Activated B cell treated with CpG ODN at 0.5 μM for 24 hours (primary cell): ENCODE measurements at regions not wholly inside any gene's neighbourhood (a gene's known extent, or its start where the extent isn't known, plus 50 kb on each side); places are given as distances from the start of the nearest gene placed in this dataset.

Experiments used
- ATAC-seq: fragments of 200-7000 bp; cut with Tn5 transposase; one replicate; pipeline ENCODE4 v1.10.0; 2021; ENCODE audit warnings: low read depth, mild to moderate bottlenecking, moderate library complexity
- CTCF ChIA-PET: fragments of 350-600 bp; sonication (Branson Sonifier 250); formaldehyde crosslinking; loops from one replicate; lab custom pipeline; 2021; ENCODE audit warnings: antibody characterized with exemption; lab: Charles Lee
- POLR2A ChIA-PET: fragments of 350-600 bp; sonication (Branson Sonifier 250); formaldehyde crosslinking; loops from one replicate; lab custom pipeline; 2021; ENCODE audit warnings: antibody characterized with exemption; lab: Charles Lee
- DNase-seq: peaks from one replicate; pipeline ENCODE4 v3.0.0; 2022
- H3K27ac Mint-ChIP-seq: one replicate; pipeline ENCODE4 v1.8.0; 2020; ENCODE audit warnings: mixed read lengths
- H3K27me3 Mint-ChIP-seq: one replicate; pipeline ENCODE4 v1.8.0; 2021; ENCODE audit warnings: mixed read lengths
- H3K36me3 Mint-ChIP-seq: one replicate; pipeline ENCODE4 v1.8.0; 2021; ENCODE audit warnings: low read depth, mixed read lengths
- H3K4me1 Mint-ChIP-seq: one replicate; pipeline ENCODE4 v1.8.0; 2021; ENCODE audit warnings: mixed read lengths
- H3K4me3 Mint-ChIP-seq: one replicate; pipeline ENCODE4 v1.8.0; 2020; ENCODE audit warnings: mild to moderate bottlenecking, mixed read lengths
- H3K9me3 Mint-ChIP-seq: one replicate; pipeline ENCODE4 v1.8.0; 2020; ENCODE audit warnings: mixed read lengths
- CTCF ChIP-seq: fragments of 200-600 bp; IDR thresholded peaks from one replicate; pipeline ENCODE4 v1.8.0; 2022; ENCODE audit warnings: antibody characterized with exemption, mild to moderate bottlenecking
- intact Hi-C: fragments of 100-400 bp; cut with micrococcal nuclease; formaldehyde crosslinking; loops from one replicate; pipeline ENCODE4 v1.15.1; 2024

- no peak overlapping the region for H3K27ac Mint-ChIP-seq
- no peak overlapping the region for H3K4me3 Mint-ChIP-seq
- ChIA-PET POLR2A (no interaction called here), CTCF (no interaction called here)
- ATAC-seq (no peak), DNase-seq (no peak)
- no peaks in the 10 kb centered on the region for H3K4me1 Mint-ChIP-seq
- intact Hi-C loops = no loop called here
- no peaks in the 10 kb centered on the region for H3K9me3 Mint-ChIP-seq
- TF ChIP-seq CTCF = no peak
- H3K36me3 Mint-ChIP-seq = no peaks in the 10 kb centered on the region
- no peaks in the 10 kb centered on the region for H3K27me3 Mint-ChIP-seq
Observed at GRCh38 chr7:46675456-46675855, 754.4 kb upstream of the IGFBP3 start.

GRCh38 chr7:46672861-46673260 is 751.8 kb upstream of the IGFBP3 start:
- Mint-ChIP-seq H3K27ac (no peak overlapping the region), H3K27me3 (no peaks in the 10 kb centered on the region), H3K4me3 (no peak overlapping the region), H3K9me3 (no peaks in the 10 kb centered on the region), H3K4me1 (no peaks in the 10 kb centered on the region), H3K36me3 (no peaks in the 10 kb centered on the region)
- no peak for ATAC-seq
- TF ChIP-seq CTCF = no peak
- no peak for DNase-seq
- POLR2A ChIA-PET = no interaction called here
- intact Hi-C loops = no loop called here
- CTCF ChIA-PET = no interaction called here

GRCh38 chr7:46671108-46671769 is 750.2 kb upstream of the IGFBP3 start:
- ChIA-PET CTCF (no interaction called here), POLR2A (no interaction called here)
- Mint-ChIP-seq H3K4me3 (no peak overlapping the region), H3K9me3 (peaks cover 2% of the 10 kb centered on the region), H3K4me1 (no peaks in the 10 kb centered on the region), H3K27me3 (no peaks in the 10 kb centered on the region), H3K27ac (no peak overlapping the region), H3K36me3 (no peaks in the 10 kb centered on the region)
- no peak for TF ChIP-seq CTCF
- no peak for DNase-seq
- no peak for ATAC-seq
- intact Hi-C loops = no loop called here

- no peak for DNase-seq
- TF ChIP-seq CTCF = no peak
- H3K27me3 Mint-ChIP-seq = no peaks in the 10 kb centered on the region
- no peaks in the 10 kb centered on the region for H3K36me3 Mint-ChIP-seq
- ChIA-PET CTCF (no interaction called here), POLR2A (no interaction called here)
- intact Hi-C loops = no loop called here
- ATAC-seq = no peak
- peaks cover 2% of the 10 kb centered on the region for H3K9me3 Mint-ChIP-seq
- no peak overlapping the region for H3K4me3 Mint-ChIP-seq
- H3K4me1 Mint-ChIP-seq = no peaks in the 10 kb centered on the region
- no peak overlapping the region for H3K27ac Mint-ChIP-seq
Observed at GRCh38 chr7:46669028-46669427, 748.0 kb upstream of the IGFBP3 start.

- ChIA-PET CTCF (no interaction called here), POLR2A (no interaction called here)
- no peak for TF ChIP-seq CTCF
- H3K36me3 Mint-ChIP-seq = no peaks in the 10 kb centered on the region
- intact Hi-C loops = no loop called here
- no peak overlapping the region for H3K4me3 Mint-ChIP-seq
- H3K27me3 Mint-ChIP-seq = no peaks in the 10 kb centered on the region
- peaks cover 2% of the 10 kb centered on the region for H3K9me3 Mint-ChIP-seq
- no peak overlapping the region for H3K27ac Mint-ChIP-seq
- ATAC-seq (no peak), DNase-seq (no peak)
- no peaks in the 10 kb centered on the region for H3K4me1 Mint-ChIP-seq
Observed at GRCh38 chr7:46664453-46664852, 743.4 kb upstream of the IGFBP3 start.
